ENCODE measurements at regions not wholly inside any gene's neighbourhood (a gene's known extent, or its start where the extent isn't known, plus 50 kb on each side); places are given as distances from the start of the nearest gene placed in this dataset.

DNA sequence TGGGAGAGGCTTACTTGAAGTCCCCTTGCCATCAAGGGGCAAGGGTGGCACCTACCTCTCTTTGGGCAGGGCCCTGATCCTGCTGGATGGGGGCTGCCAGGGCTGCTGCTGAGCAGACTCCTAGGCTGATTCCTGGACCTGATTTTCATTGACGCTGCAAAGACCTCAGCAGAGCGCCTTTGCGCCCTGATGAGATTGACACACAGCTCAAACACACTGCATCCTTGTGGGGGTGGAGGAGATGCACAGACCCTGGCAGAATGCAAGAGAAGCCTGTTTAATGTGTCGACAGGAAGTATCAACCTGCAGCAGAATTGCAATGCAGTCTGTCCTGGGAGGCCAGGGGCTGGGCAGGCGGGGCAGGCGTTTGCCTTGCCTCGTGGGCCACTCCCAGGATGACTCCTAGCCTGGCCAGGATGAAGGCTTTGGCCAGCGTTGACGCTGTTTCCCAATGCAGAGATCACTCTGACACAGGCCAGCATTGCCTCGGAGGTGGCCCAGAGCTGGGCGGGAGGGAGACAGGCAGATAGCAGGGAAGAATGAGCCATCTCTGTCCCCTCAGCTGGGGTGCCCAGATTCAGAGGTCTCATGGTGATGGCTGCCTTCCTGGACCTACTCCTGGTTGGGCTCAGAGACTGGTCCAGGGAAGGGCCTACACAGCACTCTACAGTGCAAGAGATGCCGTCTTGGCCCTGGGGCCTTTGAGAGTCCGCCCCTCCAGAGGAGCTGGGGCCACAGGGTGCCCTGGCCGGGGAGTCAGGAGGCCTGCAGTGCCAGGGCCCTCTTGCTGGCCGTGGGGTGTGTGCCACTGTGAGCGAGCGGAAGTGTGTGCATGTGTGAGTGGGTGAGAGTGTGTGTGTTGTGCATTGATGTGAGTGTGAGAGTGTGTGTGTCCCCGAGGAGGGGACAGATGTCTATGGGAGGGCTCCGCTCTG, 108.3 kb downstream of the KIF26A start:
- Histone ChIP-seq H3K79me2 (ENCODE audit: control insufficient read depth, insufficient read depth, low read length) (no peaks in the 10 kb centered on the region), H3K4me1 (ENCODE audit: control insufficient read depth, extremely low read depth, insufficient read depth, low read length) (no peaks in the 10 kb centered on the region), H4K20me1 (ENCODE audit: control insufficient read depth, extremely low read depth, insufficient read depth, low read length) (no peaks in the 10 kb centered on the region), H2AFZ (ENCODE audit: control insufficient read depth, low read length) (no peak overlapping the region), H3K27ac (ENCODE audit: control insufficient read depth, insufficient read depth, low read length) (no peak overlapping the region), H3K27me3 (ENCODE audit: control insufficient read depth, extremely low read depth, insufficient read depth, low read length) (no peaks in the 10 kb centered on the region), H3K9ac (ENCODE audit: control insufficient read depth, extremely low read depth, insufficient read depth, low read length) (no peak overlapping the region), H3K9me3 (ENCODE audit: control insufficient read depth, low read depth, low read length) (peaks cover 4% of the 10 kb centered on the region), H3K4me3 (ENCODE audit: control insufficient read depth in 2 of 3, extremely low read depth in 1 of 3, insufficient read depth in 2 of 3, low read depth in 1 of 3, low read length in 3 of 3) (no peak overlapping the region), H3K9me1 (ENCODE audit: control insufficient read depth, extremely low read depth, insufficient read depth, low read length) (no peaks in the 10 kb centered on the region), H3K36me3 (ENCODE audit: control insufficient read depth in 2 of 2, extremely low read depth in 1 of 2, insufficient read depth in 2 of 2, low read length in 2 of 2) (no peaks in the 10 kb centered on the region), H3K4me2 (ENCODE audit: control insufficient read depth, extremely low read depth, insufficient read depth, low read depth, low read length) (no peak overlapping the region)
- dilution Hi-C loops (cut with MboI; ENCODE audit: extremely low pct_ligation_motif_present, low sequenced_read_pairs): no loop called here
- DNase-seq (ENCODE audit: low read depth, low spot score) (no peak), FAIRE-seq (no peak)
- TF ChIP-seq EZH2 (IDR thresholded peaks at IDR 0.05; ENCODE audit: low read length): no peak
- TF ChIP-seq, protein P1, sequence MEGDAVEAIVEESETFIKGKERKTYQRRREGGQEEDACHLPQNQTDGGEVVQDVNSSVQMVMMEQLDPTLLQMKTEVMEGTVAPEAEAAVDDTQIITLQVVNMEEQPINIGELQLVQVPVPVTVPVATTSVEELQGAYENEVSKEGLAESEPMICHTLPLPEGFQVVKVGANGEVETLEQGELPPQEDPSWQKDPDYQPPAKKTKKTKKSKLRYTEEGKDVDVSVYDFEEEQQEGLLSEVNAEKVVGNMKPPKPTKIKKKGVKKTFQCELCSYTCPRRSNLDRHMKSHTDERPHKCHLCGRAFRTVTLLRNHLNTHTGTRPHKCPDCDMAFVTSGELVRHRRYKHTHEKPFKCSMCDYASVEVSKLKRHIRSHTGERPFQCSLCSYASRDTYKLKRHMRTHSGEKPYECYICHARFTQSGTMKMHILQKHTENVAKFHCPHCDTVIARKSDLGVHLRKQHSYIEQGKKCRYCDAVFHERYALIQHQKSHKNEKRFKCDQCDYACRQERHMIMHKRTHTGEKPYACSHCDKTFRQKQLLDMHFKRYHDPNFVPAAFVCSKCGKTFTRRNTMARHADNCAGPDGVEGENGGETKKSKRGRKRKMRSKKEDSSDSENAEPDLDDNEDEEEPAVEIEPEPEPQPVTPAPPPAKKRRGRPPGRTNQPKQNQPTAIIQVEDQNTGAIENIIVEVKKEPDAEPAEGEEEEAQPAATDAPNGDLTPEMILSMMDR (optimal IDR thresholded peaks at IDR 0.05 in 1 of 3, IDR thresholded peaks at IDR 0.05 in 1 of 3, conservative IDR thresholded peaks at IDR 0.05 in 1 of 3; ENCODE audit: extremely low read depth in 1 of 3, insufficient read depth in 2 of 3, low read length in 3 of 3): no peak

- no peaks in the 10 kb centered on the region for H3K27me3 ChIP-seq (ENCODE audit: control insufficient read depth, extremely low read depth, insufficient read depth, low read length)
- H3K79me2 ChIP-seq (ENCODE audit: control insufficient read depth, insufficient read depth, low read length): no peaks in the 10 kb centered on the region
- TF ChIP-seq EZH2 (IDR thresholded peaks at IDR 0.05; ENCODE audit: low read length): no peak
- TF ChIP-seq, protein P1 (optimal IDR thresholded peaks at IDR 0.05 in 1 of 3, IDR thresholded peaks at IDR 0.05 in 1 of 3, conservative IDR thresholded peaks at IDR 0.05 in 1 of 3; ENCODE audit: extremely low read depth in 1 of 3, insufficient read depth in 2 of 3, low read length in 3 of 3): no peak
- no peaks in the 10 kb centered on the region for H3K9me1 ChIP-seq (ENCODE audit: control insufficient read depth, extremely low read depth, insufficient read depth, low read length)
- no peak overlapping the region for H3K4me3 ChIP-seq (ENCODE audit: control insufficient read depth in 2 of 3, extremely low read depth in 1 of 3, insufficient read depth in 2 of 3, low read depth in 1 of 3, low read length in 3 of 3)
- DNase-seq (ENCODE audit: low read depth, low spot score) (no peak), FAIRE-seq (no peak)
- no peak overlapping the region for H3K27ac ChIP-seq (ENCODE audit: control insufficient read depth, insufficient read depth, low read length)
- peaks cover 4% of the 10 kb centered on the region for H3K9me3 ChIP-seq (ENCODE audit: control insufficient read depth, low read depth, low read length)
- H3K4me1 ChIP-seq (ENCODE audit: control insufficient read depth, extremely low read depth, insufficient read depth, low read length): no peaks in the 10 kb centered on the region
- dilution Hi-C loops (cut with MboI; ENCODE audit: extremely low pct_ligation_motif_present, low sequenced_read_pairs): no loop called here
- H2AFZ ChIP-seq (ENCODE audit: control insufficient read depth, low read length): no peak overlapping the region
- H3K9ac ChIP-seq (ENCODE audit: control insufficient read depth, extremely low read depth, insufficient read depth, low read length): no peak overlapping the region
- H4K20me1 ChIP-seq (ENCODE audit: control insufficient read depth, extremely low read depth, insufficient read depth, low read length): no peaks in the 10 kb centered on the region
- H3K36me3 ChIP-seq (ENCODE audit: control insufficient read depth in 2 of 2, extremely low read depth in 1 of 2, insufficient read depth in 2 of 2, low read length in 2 of 2): no peaks in the 10 kb centered on the region
- no peak overlapping the region for H3K4me2 ChIP-seq (ENCODE audit: control insufficient read depth, extremely low read depth, insufficient read depth, low read depth, low read length)
Observed at GRCh38 chr14:104247336-104248202, 109.2 kb downstream of the KIF26A start.
